Calu3 (cell line): ENCODE measurements at regions not wholly inside any gene's neighbourhood (a gene's known extent, or its start where the extent isn't known, plus 50 kb on each side); places are given as distances from the start of the nearest gene placed in this dataset.

Source experiments
- BruUV-seq: library from RNA; stranded (reverse); fragments of 400-500 nt; replicated peaks from 2 replicates; lab custom pipeline; 2021; lab: Mats Ljungman, UMichigan
- CTCF ChIA-PET: fragments of 300-600 bp; sonication (Branson Sonifier 250); formaldehyde crosslinking; loops from one replicate; lab custom pipeline; 2022; ENCODE audit warnings: antibody characterized with exemption; lab: Charles Lee
- DNase-seq: peaks from one replicate; pipeline ENCODE4 v3.0.0; 2022
- H3K27ac Mint-ChIP-seq: one replicate; pipeline ENCODE4 v1.8.0; 2022; ENCODE audit warnings: mixed read lengths; ENCODE audit not compliant: unreplicated experiment
- H3K27me3 Mint-ChIP-seq: one replicate; pipeline ENCODE4 v1.8.0; 2022; ENCODE audit warnings: mixed read lengths; ENCODE audit not compliant: unreplicated experiment
- H3K36me3 Mint-ChIP-seq: one replicate; pipeline ENCODE4 v1.8.0; 2022; ENCODE audit warnings: mild to moderate bottlenecking, moderate library complexity, mixed read lengths; ENCODE audit not compliant: insufficient read depth, unreplicated experiment
- H3K4me1 Mint-ChIP-seq: one replicate; pipeline ENCODE4 v1.8.0; 2022; ENCODE audit warnings: mild to moderate bottlenecking, low read depth, mixed read lengths; ENCODE audit not compliant: unreplicated experiment
- H3K4me3 Mint-ChIP-seq: one replicate; pipeline ENCODE4 v1.8.0; 2022; ENCODE audit warnings: mild to moderate bottlenecking, low read depth, moderate library complexity, mixed read lengths; ENCODE audit not compliant: unreplicated experiment
- H3K9me3 Mint-ChIP-seq: one replicate; pipeline ENCODE4 v1.8.0; 2022; ENCODE audit warnings: low read depth, mixed read lengths; ENCODE audit not compliant: unreplicated experiment
- intact Hi-C: fragments of 100-400 bp; cut with micrococcal nuclease; formaldehyde crosslinking; loops from one replicate; pipeline ENCODE4 v1.10.0; 2022; ENCODE audit not compliant: unreplicated experiment
- TF ChIP-seq, protein P1 (sequence below): fragments of 200-600 bp; IDR thresholded peaks from one replicate; pipeline ENCODE4 v1.8.0; 2022; ENCODE audit warnings: antibody characterized with exemption; ENCODE audit not compliant: unreplicated experiment

DNA sequence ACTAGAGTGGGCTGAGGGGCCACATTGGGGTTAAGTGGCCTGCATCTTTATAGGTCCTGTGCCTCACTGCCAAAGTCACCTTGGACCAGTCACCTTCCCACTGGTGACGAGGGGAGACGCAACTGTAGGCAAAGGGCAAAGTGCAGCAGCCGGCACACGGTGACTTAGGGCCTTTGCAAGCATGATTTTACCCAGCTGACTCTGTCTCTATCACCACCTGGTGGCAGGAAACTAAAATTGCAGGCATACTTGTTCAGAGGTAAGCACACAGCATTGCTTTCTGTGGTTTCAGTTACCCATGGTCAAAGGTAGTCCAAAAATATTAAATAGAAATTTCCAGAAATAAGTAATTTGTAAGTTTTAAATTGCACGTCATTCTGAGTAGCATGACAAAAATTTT lies 1164.4 kb downstream of the BRD1 start:
- peaks cover 18% of the 10 kb centered on the region for H3K9me3 Mint-ChIP-seq
- intact Hi-C loops = no loop called here
- no peaks in the 10 kb centered on the region for H3K4me1 Mint-ChIP-seq
- no TSS peak for BruUV-seq
- no peaks in the 10 kb centered on the region for H3K27me3 Mint-ChIP-seq
- no peak overlapping the region for H3K27ac Mint-ChIP-seq
- DNase-seq = no peak
- CTCF ChIA-PET = no interaction called here
- H3K36me3 Mint-ChIP-seq = no peaks in the 10 kb centered on the region
- H3K4me3 Mint-ChIP-seq = no peak overlapping the region
- TF ChIP-seq, protein P1, sequence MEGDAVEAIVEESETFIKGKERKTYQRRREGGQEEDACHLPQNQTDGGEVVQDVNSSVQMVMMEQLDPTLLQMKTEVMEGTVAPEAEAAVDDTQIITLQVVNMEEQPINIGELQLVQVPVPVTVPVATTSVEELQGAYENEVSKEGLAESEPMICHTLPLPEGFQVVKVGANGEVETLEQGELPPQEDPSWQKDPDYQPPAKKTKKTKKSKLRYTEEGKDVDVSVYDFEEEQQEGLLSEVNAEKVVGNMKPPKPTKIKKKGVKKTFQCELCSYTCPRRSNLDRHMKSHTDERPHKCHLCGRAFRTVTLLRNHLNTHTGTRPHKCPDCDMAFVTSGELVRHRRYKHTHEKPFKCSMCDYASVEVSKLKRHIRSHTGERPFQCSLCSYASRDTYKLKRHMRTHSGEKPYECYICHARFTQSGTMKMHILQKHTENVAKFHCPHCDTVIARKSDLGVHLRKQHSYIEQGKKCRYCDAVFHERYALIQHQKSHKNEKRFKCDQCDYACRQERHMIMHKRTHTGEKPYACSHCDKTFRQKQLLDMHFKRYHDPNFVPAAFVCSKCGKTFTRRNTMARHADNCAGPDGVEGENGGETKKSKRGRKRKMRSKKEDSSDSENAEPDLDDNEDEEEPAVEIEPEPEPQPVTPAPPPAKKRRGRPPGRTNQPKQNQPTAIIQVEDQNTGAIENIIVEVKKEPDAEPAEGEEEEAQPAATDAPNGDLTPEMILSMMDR = peak; percentile 29

- Mint-ChIP-seq H3K4me1 (no peaks in the 10 kb centered on the region), H3K27ac (no peak overlapping the region), H3K27me3 (no peaks in the 10 kb centered on the region), H3K4me3 (no peak overlapping the region), H3K36me3 (no peaks in the 10 kb centered on the region), H3K9me3 (peaks cover 18% of the 10 kb centered on the region)
- TF ChIP-seq, protein P1 = no peak
- CTCF ChIA-PET = interaction anchor here (0.8 kb wide), 1 partner anchor 1644 kb away, joined by 18 read pairs; no protein-coding TSS in a partner anchor
- no peak for DNase-seq
- intact Hi-C loops = no loop called here
- BruUV-seq = no TSS peak
These were observed 1165.1 kb downstream of the BRD1 start for GRCh38 chr22:48662476-48663135.

DNA sequence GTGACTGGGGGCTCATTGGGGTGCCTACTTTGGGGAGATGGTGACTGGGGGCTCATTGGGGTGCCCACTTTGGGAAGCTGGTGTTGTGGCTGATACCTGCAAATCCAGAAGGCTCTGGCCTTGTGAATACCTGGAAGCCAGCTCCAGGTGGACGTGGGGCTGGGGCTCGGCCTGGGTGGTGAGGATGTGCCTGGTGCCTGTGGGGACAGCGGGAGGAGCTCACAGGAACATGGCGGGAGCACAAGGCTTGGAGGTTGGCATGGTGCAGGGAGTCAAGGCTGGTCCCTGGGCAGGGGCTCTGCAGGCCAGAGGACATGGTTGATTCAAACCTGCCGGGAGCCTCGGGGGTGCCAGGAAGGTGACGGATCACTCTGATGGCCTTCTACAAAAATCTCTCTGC lies 1165.7 kb downstream of the BRD1 start:
- Mint-ChIP-seq H3K9me3 (peaks cover 18% of the 10 kb centered on the region), H3K27ac (no peak overlapping the region), H3K36me3 (no peaks in the 10 kb centered on the region), H3K4me3 (no peak overlapping the region), H3K27me3 (no peaks in the 10 kb centered on the region), H3K4me1 (no peaks in the 10 kb centered on the region)
- DNase-seq = no peak
- CTCF ChIA-PET = interaction anchor here (0.8 kb wide), 1 partner anchor 1645 kb away, joined by 18 read pairs; no protein-coding TSS in a partner anchor
- intact Hi-C loops = no loop called here
- BruUV-seq = no TSS peak
- TF ChIP-seq, protein P1 = no peak

DNA sequence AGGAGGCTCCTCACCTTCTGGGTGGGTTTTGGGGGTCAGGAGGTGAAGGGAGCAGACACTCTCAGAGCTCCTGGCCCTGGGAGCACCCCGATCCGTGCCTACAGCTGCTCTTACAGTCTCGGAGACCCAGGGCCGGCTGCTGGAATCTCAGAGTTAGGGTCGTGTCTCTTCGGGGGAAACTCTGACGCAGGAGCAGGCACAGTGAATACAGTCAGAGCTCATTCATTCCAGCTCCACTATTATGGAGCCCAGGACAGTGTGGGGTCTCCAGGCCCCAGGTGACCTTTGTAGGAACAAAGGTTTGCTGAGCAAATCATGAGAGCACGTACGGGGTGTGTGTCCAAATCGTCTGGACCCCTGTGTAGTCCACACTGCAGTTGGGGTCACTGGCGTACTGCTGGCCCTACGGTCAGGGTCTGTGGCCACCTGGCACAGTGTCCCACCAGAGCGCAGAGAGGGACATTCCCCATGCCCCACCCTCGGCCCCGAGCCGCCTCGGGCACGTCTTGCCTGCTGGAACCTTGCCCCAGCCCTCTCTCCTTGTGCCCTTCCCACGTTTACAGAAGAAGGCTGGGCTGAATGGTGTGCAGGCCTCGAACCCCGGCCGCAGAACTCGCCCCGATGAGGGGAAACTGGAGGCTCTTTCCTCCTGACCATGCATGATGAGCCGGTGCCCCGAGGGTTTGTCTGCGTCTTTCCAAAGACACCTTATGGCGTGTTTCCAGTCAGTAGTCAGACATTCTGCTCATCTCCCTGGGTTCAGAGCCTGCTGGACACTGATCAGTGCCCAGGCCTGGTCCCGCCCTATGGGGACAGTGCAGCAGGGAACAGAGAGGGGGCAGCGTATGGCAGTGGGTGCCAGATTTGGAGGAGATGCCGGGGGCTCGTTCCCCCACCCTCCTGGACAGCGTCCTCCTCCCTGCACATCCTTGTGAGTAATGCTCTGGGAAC lies 1166.6 kb downstream of the BRD1 start:
- no TSS peak for BruUV-seq
- TF ChIP-seq, protein P1 = no peak
- no peak overlapping the region for H3K4me3 Mint-ChIP-seq
- intact Hi-C loops = no loop called here
- CTCF ChIA-PET = no interaction called here
- no peaks in the 10 kb centered on the region for H3K27me3 Mint-ChIP-seq
- H3K36me3 Mint-ChIP-seq = no peaks in the 10 kb centered on the region
- no peak overlapping the region for H3K27ac Mint-ChIP-seq
- no peaks in the 10 kb centered on the region for H3K4me1 Mint-ChIP-seq
- no peak for DNase-seq
- H3K9me3 Mint-ChIP-seq = peaks cover 17% of the 10 kb centered on the region
